ENCODE measurements at regions not wholly inside any gene's neighbourhood (a gene's known extent, or its start where the extent isn't known, plus 50 kb on each side); places are given as distances from the start of the nearest gene placed in this dataset.

DNA sequence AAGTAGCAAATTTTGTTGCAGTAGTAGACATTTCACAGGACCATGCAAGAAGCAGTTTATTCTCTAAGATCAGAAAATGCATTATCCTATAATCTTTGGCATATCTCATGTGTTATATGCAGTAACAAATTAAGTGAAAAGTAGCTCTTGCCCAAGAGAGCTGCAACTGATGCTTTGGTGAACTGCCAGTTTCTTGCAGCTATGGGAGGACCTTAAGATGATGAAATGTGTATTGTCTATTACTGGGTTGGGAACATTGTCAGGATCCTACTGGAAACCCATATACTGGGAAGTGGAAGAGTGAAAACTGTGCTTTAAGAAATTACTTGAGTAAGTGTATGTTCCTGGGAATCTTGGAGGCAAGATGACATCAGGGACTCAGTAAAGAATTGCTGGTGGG is 238.8 kb downstream of the DACT1 start:
- TF ChIP-seq POLR2A (IDR thresholded peaks at IDR 0.05; ENCODE audit: low read depth, low read length) (no peak), POU2F2 (IDR thresholded peaks at IDR 0.05; ENCODE audit: low read depth, low read length) (no peak), TAF1 (IDR thresholded peaks at IDR 0.05; ENCODE audit: low read depth, low read length) (no peak), PAX5 (IDR thresholded peaks at IDR 0.05; ENCODE audit: insufficient read depth, low read length, severe bottlenecking) (no peak), POLR2AphosphoS5 (IDR thresholded peaks at IDR 0.05; ENCODE audit: low read depth, low read length) (no peak), SPI1 (IDR thresholded peaks at IDR 0.05; ENCODE audit: low read depth, low read length) (no peak)
